HG03103 (cell line): ENCODE measurements at regions not wholly inside any gene's neighbourhood (a gene's known extent, or its start where the extent isn't known, plus 50 kb on each side); places are given as distances from the start of the nearest gene placed in this dataset.

Experiments
- ATAC-seq: cut with Tn5 transposase; IDR thresholded peaks from one replicate; pipeline ENCODE4 v1.9.1; 2021; ENCODE audit warnings: low read depth; ENCODE audit not compliant: unreplicated experiment

DNA sequence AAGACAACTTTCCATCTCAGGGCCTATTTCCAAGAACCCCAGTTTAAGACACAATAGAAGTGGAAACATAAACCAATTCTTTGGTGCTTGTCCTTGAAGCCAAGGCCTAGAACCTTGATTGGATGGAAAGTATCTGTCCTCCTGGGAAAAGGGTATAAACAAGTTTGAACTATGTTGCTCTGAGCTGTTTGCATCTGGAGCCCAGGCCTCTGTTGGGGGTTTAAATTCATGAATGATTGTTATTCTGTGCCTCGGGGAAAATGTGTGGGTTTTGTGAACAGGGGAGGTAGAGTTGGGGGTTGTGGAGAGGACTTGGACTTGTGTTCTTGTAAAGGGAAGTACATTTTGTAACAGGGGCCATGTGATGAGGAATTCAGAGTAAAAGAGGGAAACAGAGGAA is 406.1 kb downstream of the SLC4A3 start:
- ATAC-seq, result no peak

DNA sequence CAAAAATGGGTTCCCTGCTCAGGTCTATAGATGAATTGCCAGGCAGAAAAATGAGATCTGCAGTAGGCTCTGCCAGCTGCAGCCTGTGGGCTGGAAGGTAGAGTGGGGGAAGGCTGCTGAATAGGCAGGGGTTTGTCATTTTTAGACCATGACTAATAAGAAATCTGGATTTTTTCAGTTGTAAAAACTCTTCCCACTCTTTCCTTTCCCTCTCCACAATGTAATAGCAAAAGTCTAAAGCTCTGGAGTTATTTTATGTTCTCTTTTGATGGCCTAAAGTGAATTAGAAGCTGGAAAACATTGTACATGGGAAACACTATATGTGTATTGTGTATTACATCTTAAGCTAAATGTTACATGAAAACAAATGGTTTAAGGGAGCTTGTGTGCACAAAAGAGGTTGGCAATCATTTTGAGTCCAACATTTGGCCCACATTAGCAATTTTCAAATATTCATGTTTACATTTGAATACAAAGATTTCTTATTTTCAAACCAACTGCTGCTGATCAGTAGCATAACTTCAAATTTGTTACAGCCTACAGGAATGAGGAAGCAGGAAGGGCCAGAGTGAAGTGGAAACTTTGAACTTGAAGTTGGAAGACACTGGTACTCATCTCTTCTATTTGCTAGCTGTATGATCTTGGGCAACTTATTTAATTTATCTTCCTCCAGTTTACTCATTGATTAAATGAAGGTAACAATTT is 407.1 kb downstream of the SLC4A3 start:
- ATAC-seq, result no peak

- no peak for ATAC-seq
Measured at GRCh38 chr2:220036431-220036830, 409.0 kb downstream of the SLC4A3 start.

DNA sequence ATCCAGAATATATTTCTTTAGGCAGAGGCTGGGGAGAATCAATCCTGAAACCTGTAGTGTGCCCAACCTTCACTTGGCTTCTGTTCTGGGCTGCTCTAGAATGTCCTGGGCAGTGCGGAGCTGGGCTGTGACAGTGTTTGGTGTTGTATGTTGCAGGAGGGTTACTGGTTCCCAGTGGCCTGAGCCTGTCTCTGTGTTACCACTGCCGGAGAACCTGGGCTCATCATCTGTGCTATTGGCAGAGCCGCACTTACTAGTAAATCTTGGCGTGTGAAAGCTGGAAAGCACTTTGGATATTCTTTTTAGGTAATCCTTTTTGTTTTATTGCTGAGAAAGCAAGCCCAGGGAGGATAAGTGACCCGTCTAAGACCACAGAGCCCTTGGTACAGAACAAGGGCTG is 412.9 kb downstream of the SLC4A3 start:
- no peak for ATAC-seq

DNA sequence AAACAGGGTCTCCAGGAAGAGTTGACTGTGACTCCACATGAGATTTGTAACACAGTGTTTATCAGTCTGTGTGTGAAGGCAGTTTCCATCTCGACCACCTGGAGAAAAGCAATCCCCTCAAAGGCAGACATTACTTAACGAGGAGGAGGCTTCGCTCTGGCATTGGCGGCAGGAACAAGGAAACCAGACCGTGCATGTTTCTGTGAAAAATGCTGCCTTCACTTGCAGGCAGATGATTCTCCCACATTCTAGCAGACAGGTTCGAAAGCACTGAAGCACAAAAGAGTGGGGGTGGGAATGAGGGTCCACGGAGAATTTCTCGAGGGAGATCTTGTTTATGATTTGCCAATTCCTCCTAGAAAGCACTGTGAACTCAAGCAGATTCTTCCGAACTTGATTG is 414.0 kb downstream of the SLC4A3 start:
- no peak for ATAC-seq

DNA sequence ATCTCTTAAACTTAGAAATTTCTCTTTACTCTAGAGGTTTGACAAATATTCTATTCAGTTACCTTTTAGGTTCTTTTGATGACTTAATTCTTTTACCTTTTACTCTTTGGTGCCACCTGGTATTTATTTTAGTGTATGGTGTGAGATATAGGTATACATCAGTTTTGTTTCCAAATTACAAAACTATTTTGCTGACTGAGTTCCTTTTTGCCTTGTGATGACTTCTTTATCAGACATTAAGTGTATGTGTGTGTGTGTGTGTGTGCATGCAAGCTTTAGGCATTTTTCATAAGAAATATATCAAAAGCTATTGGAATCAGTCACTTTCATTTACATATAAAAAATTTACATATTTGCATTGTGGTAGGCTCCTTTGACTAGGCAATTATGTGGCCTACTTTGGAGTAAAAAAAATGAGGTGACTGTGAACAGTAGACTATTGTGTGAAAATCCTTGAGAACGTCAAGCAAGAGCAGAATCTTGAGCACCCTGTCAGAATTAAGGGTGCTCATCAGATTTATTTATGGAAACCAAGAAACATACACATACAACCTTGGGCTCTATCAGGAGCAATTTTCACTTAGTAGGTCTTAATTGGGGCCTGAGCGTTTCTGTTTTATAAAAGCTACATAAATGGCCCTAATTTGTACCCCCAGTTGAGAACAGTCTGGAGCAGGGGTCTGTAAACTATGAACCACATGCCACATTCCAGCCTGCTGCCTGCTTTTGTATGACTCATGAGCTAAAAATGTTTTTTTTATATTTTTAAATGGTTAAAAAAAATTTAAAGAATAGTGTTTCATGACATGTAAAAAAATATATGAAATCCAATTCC is 415.9 kb downstream of the SLC4A3 start:
- no peak for ATAC-seq

DNA sequence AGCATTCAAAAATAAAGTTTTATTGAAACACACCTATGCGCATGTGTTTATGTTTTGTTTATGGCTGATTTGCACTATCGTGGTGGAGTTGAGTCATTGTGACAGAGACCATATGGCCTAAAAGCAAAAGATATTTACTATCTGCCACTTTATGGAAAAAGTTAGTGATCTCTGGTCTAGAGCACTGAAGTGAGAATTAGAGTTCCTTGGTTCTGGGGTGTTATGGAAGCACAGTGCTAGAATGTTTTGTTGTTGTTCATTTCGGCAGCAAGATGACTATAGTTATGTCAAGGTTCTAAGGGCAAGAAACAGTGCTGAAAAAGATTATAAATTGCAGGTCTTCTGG is 416.5 kb downstream of the SLC4A3 start:
- no peak for ATAC-seq

DNA sequence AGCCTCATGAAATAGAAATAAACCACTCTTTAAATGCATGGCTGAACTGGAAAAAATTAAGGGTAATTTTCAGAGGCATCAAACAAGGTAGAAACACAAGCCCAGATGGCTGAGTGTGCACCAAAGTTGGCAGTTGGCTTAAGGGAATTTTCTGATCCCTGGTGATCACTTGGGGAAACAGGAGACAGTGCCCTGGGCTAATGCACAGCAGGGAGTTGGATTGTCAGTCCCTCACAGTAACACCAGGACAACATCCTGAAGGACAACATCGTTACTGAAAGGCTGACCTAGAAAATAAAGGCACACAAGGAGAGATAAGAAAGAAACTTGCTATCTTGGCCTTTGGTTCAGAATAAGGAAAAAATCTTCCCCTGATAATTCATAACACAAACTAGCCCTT is 417.0 kb downstream of the SLC4A3 start:
- no peak for ATAC-seq

DNA sequence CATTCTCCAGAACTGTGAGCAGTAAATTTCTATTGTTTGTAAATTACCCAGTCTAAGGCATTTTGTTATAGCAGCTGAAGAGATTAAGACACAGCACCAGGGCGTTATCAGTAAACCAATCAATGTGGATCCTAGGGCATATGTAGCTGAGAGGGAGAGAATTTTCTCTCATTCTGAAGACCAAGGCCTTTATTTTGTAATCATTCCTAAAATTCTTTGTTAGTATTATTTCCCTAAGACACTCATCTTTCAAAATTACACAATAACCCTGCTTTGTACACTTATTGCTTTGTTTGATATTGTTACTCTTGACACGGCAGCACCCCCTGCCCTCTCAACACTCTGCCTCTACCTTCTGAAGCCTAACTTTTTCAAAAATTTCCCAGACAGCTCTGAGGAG is 419.1 kb downstream of the SLC4A3 start:
- ATAC-seq, result no peak

- ATAC-seq, result no peak
Measured at GRCh38 chr2:220051716-220052115, 424.3 kb downstream of the SLC4A3 start.

GRCh38 chr2:220053919-220054318 is 426.5 kb downstream of the SLC4A3 start:
- ATAC-seq, result no peak

DNA sequence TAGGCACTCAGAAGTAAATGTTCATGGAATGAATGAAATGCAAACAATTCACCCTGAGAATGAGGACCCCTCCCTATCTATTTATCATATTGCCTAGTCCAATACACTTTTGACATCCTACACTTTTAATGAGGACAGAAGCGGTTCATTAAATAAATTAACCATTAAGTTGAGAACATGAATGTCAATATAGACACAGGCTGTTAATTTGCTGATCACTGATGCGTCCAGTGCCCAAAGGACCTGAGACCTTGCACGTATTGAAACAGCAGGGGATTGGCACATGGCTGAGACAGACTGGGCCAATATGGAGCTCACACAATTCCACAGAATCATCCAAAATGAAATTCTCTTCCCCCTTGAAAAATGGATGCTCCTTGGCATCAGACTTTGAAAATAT is 430.0 kb downstream of the SLC4A3 start:
- no peak for ATAC-seq

- ATAC-seq, result no peak
Measured at GRCh38 chr2:220057916-220058315, 430.5 kb downstream of the SLC4A3 start.

DNA sequence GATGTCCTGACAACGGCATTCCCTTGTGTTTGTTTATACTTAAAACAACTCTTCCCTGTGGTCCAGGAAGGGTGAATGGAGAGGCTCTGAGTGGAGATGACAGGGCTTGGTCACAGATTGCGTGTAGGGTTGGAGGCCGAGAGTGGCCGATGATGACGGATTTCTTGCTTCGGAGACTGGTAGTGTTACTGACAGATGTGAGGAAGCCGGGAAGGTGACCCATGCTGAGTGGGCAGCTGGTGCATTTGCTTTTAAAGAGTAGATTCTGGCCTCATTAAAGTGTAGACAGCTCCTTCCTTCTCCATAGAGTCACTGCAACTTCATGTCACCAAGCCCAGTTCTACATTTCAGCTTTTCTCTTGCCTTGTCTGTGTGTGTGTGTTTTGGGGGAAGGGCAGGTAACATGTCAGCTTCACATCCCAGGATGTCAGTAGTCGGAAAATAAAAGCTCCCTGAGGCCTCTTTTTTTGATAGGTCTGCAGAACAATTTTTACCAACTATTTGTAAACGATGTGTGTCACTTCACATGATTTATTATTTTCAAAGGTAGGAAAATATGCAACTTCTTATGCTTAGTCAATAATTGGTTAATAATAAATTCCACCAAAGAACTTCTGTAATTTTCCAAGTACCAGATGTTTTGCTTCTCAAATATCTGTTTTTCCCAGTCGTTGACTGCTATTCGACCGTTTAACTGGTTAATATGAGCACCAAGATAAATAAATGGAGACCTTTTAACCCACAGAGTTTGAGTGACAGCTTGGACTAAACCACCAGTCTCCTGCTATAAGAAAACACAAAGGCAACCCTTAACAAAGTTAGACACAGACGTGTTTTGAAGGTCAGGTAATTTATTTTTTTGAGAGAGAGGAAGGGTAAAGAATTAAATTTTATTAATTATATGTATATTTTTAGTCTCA is 436.9 kb downstream of the SLC4A3 start:
- ATAC-seq, result no peak

DNA sequence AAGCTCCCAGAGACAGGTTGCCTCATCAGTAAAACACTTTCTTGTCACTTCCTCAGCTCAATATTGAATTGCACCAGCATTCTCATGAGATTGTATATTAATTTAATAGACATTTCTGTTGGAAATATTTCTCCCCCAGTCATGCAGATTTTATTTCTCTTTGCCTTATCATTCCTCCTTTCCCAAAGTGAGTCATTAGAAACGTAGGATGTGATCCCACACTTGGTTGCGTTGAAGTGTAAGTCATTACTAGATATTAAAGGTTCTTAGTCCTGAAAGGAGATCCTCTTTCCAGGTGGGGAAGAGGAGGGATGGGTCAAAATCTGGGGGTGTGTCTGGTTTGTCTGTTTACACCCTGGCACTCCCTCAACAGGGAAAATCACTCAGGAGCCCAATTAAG is 438.2 kb downstream of the SLC4A3 start:
- ATAC-seq, result no peak

DNA sequence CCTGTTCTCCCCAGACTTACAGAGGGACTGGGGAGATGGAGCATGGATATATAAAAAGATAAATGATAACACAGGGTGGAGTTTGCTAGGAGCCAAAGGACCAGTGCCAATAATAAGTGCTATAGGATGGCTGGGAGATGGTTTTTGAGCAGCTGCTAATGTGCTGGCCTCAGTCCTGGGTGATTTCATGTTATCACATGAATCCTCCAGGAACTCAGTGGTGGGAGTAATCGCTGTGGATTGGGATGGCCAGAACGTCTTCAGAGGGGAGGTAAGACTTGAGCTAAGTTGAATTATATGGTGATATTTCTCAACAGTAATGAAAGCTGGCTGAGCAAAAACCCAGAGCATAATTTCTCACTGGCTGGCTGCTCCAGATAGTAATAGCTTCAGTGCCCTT is 441.4 kb downstream of the SLC4A3 start:
- ATAC-seq, result no peak

DNA sequence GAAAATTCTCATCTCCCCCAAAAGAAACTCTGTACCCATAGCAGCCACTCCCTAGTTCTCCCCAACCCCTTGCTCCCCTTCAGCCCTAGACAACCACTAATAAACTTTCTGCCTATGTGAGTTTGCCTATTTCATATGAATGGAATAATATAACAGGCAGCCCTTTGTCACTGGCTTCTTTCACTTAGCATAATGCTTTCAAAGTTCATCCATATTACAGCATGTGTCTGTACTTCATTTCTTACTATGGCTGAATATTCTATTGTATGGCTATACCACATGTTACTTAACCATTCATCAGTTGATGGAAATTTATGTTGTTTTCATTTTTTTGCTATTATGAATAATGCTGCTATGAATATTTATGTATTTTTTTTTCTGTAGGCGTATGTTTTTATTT is 442.9 kb downstream of the SLC4A3 start:
- ATAC-seq, result no peak

GRCh38 chr2:220071696-220072095 is 444.3 kb downstream of the SLC4A3 start:
- no peak for ATAC-seq

DNA sequence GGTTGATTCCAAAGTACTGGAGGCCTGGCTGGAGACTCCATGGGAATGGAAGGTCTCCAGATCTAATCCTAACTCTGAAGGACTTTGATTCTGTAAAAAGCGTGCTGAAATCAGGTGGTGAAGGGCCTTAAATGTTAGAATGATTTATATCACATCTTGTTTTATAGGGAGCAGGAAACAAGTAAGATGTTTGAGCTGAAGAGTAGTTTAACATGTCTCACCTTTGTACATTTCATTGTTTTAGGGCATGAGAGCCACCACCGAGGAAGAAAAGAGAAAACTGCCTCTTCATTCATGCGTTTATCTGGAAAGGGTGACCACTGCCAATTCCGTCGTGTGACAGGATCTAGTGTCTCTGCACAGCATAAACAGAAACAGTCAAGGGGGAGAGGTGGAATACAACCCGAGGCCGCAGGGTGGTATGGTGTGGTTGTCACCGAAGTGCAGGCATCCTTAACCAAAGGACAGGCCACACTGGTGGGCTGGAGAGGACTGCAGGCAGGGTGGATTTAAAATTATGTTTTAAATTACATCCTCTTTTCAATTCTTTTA is 445.3 kb downstream of the SLC4A3 start:
- no peak for ATAC-seq

DNA sequence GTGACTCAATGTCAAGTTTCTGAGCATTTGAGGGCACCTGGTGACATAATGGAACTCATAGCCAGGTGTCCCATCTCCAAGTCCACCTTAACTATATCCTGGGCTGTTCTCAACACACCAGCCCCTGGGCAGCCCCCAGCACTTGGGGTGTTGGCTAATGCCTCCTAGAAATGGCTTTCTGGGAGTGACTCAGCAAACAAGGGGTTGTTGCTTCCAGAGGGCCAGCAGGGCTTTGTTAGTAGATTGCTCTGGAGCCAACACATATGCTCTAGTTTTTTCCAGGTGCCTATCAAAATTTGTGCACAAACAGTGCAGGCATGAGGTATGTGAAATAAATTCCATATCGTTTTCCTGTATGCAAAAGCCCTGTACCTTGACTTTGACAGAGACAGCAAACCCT is 448.4 kb downstream of the SLC4A3 start:
- ATAC-seq, result no peak

DNA sequence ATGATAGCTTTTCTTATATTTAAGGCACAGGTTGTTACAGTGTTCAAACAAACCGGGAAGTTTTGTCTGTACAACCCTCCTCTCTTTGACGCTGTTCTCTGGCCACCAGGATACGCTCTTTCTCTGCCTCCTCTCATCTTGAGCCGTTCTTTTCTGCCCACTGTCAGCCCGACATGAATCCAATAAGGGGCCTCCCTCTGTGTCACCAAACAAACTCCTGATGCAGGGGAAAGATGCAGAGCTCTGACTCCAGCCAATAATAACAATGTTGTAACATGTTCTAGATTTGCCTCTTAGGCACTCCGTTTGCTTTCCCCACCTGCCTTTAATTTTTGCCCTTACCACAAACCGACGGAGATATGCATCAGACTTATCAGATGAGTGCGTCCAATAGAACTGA is 449.3 kb downstream of the SLC4A3 start:
- no peak for ATAC-seq
